ENCODE measurements at regions not wholly inside any gene's neighbourhood (a gene's known extent, or its start where the extent isn't known, plus 50 kb on each side); places are given as distances from the start of the nearest gene placed in this dataset.

- H3K4me3 ChIP-seq = no peak overlapping the region
- H3K27ac ChIP-seq (replicated peaks in 1 of 4) = no peak overlapping the region
- DNase-seq (ENCODE audit: extremely low spot score) = no peak
- no peaks in the 10 kb centered on the region for H3K9me3 ChIP-seq
- intact Hi-C loops (cut with DNase I) = no loop called here
- WGBS = 72% methylated on average over 4 of the region's 4 CpGs
- TF ChIP-seq EP300 (IDR thresholded peaks at IDR 0.05) = no peak
- TF ChIP-seq POLR2AphosphoS5 (IDR thresholded peaks at IDR 0.05) = no peak
- no peak for TF ChIP-seq POLR2A (IDR thresholded peaks at IDR 0.05; ENCODE audit: low read depth)
- H3K36me3 ChIP-seq = no peaks in the 10 kb centered on the region
- no peaks in the 10 kb centered on the region for H3K27me3 ChIP-seq
- no peaks in the 10 kb centered on the region for H3K4me1 ChIP-seq
Observed at GRCh38 chr4:180669680-180670079, 1573.5 kb upstream of the TENM3 start.

- H3K9me3 ChIP-seq = no peaks in the 10 kb centered on the region
- no peak overlapping the region for H3K27ac ChIP-seq (replicated peaks in 1 of 4)
- no peak for DNase-seq (ENCODE audit: extremely low spot score)
- intact Hi-C loops (cut with DNase I) = no loop called here
- no peaks in the 10 kb centered on the region for H3K27me3 ChIP-seq
- 77% methylated on average over 4 of the region's 4 CpGs for WGBS
- TF ChIP-seq POLR2A (IDR thresholded peaks at IDR 0.05; ENCODE audit: low read depth) (no peak), CTCF (IDR thresholded peaks at IDR 0.05) (no peak), POLR2AphosphoS5 (IDR thresholded peaks at IDR 0.05) (no peak), EP300 (IDR thresholded peaks at IDR 0.05) (no peak)
- no peaks in the 10 kb centered on the region for H3K36me3 ChIP-seq
- no peaks in the 10 kb centered on the region for H3K4me1 ChIP-seq
- H3K4me3 ChIP-seq = no peak overlapping the region
Observed at GRCh38 chr4:180674619-180675358, 1568.4 kb upstream of the TENM3 start.

- H3K9me3 ChIP-seq = no peaks in the 10 kb centered on the region
- TF ChIP-seq CTCF (IDR thresholded peaks at IDR 0.05) (no peak), POLR2A (IDR thresholded peaks at IDR 0.05; ENCODE audit: low read depth) (no peak), POLR2AphosphoS5 (IDR thresholded peaks at IDR 0.05) (no peak), EP300 (IDR thresholded peaks at IDR 0.05) (no peak)
- intact Hi-C loops (cut with DNase I) = no loop called here
- 67% methylated on average over 1 of the region's 1 CpG for WGBS
- H3K4me1 ChIP-seq = no peaks in the 10 kb centered on the region
- no peaks in the 10 kb centered on the region for H3K36me3 ChIP-seq
- DNase-seq (ENCODE audit: extremely low spot score) = no peak
- H3K4me3 ChIP-seq = no peak overlapping the region
- H3K27ac ChIP-seq (replicated peaks in 1 of 4) = no peak overlapping the region
- no peaks in the 10 kb centered on the region for H3K27me3 ChIP-seq
Observed at GRCh38 chr4:180675359-180675650, 1567.9 kb upstream of the TENM3 start.

GRCh38 chr4:180680305-180680704, 1562.9 kb upstream of the TENM3 start:
- 64% methylated on average over 2 of the region's 2 CpGs for WGBS
- intact Hi-C loops (cut with DNase I) = no loop called here
- DNase-seq (ENCODE audit: extremely low spot score) = no peak

GRCh38 chr4:180682776-180683175, 1560.4 kb upstream of the TENM3 start:
- intact Hi-C loops (cut with DNase I) = no loop called here
- no peaks in the 10 kb centered on the region for H3K9me3 ChIP-seq
- H3K4me3 ChIP-seq = no peak overlapping the region
- no peak overlapping the region for H3K27ac ChIP-seq (replicated peaks in 1 of 4)
- 30% methylated on average over 2 of the region's 2 CpGs for WGBS
- no peaks in the 10 kb centered on the region for H3K27me3 ChIP-seq
- no peak for DNase-seq (ENCODE audit: extremely low spot score)
- no peaks in the 10 kb centered on the region for H3K4me1 ChIP-seq
- no peaks in the 10 kb centered on the region for H3K36me3 ChIP-seq
- TF ChIP-seq POLR2A (IDR thresholded peaks at IDR 0.05; ENCODE audit: low read depth) = no peak
- TF ChIP-seq EP300 (IDR thresholded peaks at IDR 0.05) = no peak
- TF ChIP-seq CTCF (IDR thresholded peaks at IDR 0.05) = no peak
- no peak for TF ChIP-seq POLR2AphosphoS5 (IDR thresholded peaks at IDR 0.05)

More at GRCh38 chr4:180680305-180680704, 1562.9 kb upstream of the TENM3 start:
- TF ChIP-seq POLR2AphosphoS5 (IDR thresholded peaks at IDR 0.05) (no peak), CTCF (IDR thresholded peaks at IDR 0.05) (no peak), POLR2A (IDR thresholded peaks at IDR 0.05; ENCODE audit: low read depth) (no peak), EP300 (IDR thresholded peaks at IDR 0.05) (no peak)
- Histone ChIP-seq H3K9me3 (no peaks in the 10 kb centered on the region), H3K27me3 (no peaks in the 10 kb centered on the region), H3K4me1 (no peaks in the 10 kb centered on the region), H3K36me3 (no peaks in the 10 kb centered on the region), H3K27ac (replicated peaks in 1 of 4) (no peak overlapping the region), H3K4me3 (no peak overlapping the region)

Data from esophagus muscularis mucosa (tissue), 4 donors.